ENCODE measurements at regions not wholly inside any gene's neighbourhood (a gene's known extent, or its start where the extent isn't known, plus 50 kb on each side); places are given as distances from the start of the nearest gene placed in this dataset.

GRCh38 chr2:236359426-236360045 is 95.3 kb upstream of the ASB18 start:
- no peak for TF ChIP-seq CTCF (IDR thresholded peaks at IDR 0.05; ENCODE audit: low read depth, low read length)
- no peak overlapping the region for H3K4me3 ChIP-seq (replicated peaks in 1 of 2; ENCODE audit: low read depth in 2 of 2, low read length in 2 of 2)
- DNase-seq (ENCODE audit: low read depth in 2 of 2) = no peak

GRCh38 chr2:236360496-236360895 is 96.3 kb upstream of the ASB18 start:
- no peak for TF ChIP-seq CTCF (IDR thresholded peaks at IDR 0.05; ENCODE audit: low read depth, low read length)
- DNase-seq (ENCODE audit: low read depth in 2 of 2) = peak in 1 of 2 donors; percentile 13
- H3K4me3 ChIP-seq (replicated peaks in 1 of 2; ENCODE audit: low read depth in 2 of 2, low read length in 2 of 2) = no peak overlapping the region

GRCh38 chr2:236363711-236364277 is 99.6 kb upstream of the ASB18 start:
- H3K4me3 ChIP-seq (replicated peaks in 1 of 2; ENCODE audit: low read depth in 2 of 2, low read length in 2 of 2) = no peak overlapping the region
- no peak for DNase-seq (ENCODE audit: low read depth in 2 of 2)
- no peak for TF ChIP-seq CTCF (IDR thresholded peaks at IDR 0.05; ENCODE audit: low read depth, low read length)

GRCh38 chr2:236365258-236366048 is 101.2 kb upstream of the ASB18 start:
- DNase-seq (ENCODE audit: low read depth in 2 of 2) = no peak
- TF ChIP-seq CTCF (IDR thresholded peaks at IDR 0.05; ENCODE audit: low read depth, low read length) = no peak
- no peak overlapping the region for H3K4me3 ChIP-seq (replicated peaks in 1 of 2; ENCODE audit: low read depth in 2 of 2, low read length in 2 of 2)

- no peak for TF ChIP-seq CTCF (IDR thresholded peaks at IDR 0.05; ENCODE audit: low read depth, low read length)
Measured at GRCh38 chr2:236366049-236366387, 101.8 kb upstream of the ASB18 start.

GRCh38 chr2:236366397-236366796 is 102.2 kb upstream of the ASB18 start:
- DNase-seq (ENCODE audit: low read depth in 2 of 2) = no peak
- no peak for TF ChIP-seq CTCF (IDR thresholded peaks at IDR 0.05; ENCODE audit: low read depth, low read length)
- H3K4me3 ChIP-seq (replicated peaks in 1 of 2; ENCODE audit: low read depth in 2 of 2, low read length in 2 of 2) = no peak overlapping the region

More at GRCh38 chr2:236366049-236366387, 101.8 kb upstream of the ASB18 start:
- H3K4me3 ChIP-seq (replicated peaks in 1 of 2; ENCODE audit: low read depth in 2 of 2, low read length in 2 of 2) = no peak overlapping the region
- DNase-seq (ENCODE audit: low read depth in 2 of 2) = no peak

Measured in cardiac fibroblast (primary cell).